ENCODE measurements at regions not wholly inside any gene's neighbourhood (a gene's known extent, or its start where the extent isn't known, plus 50 kb on each side); places are given as distances from the start of the nearest gene placed in this dataset.

DNA sequence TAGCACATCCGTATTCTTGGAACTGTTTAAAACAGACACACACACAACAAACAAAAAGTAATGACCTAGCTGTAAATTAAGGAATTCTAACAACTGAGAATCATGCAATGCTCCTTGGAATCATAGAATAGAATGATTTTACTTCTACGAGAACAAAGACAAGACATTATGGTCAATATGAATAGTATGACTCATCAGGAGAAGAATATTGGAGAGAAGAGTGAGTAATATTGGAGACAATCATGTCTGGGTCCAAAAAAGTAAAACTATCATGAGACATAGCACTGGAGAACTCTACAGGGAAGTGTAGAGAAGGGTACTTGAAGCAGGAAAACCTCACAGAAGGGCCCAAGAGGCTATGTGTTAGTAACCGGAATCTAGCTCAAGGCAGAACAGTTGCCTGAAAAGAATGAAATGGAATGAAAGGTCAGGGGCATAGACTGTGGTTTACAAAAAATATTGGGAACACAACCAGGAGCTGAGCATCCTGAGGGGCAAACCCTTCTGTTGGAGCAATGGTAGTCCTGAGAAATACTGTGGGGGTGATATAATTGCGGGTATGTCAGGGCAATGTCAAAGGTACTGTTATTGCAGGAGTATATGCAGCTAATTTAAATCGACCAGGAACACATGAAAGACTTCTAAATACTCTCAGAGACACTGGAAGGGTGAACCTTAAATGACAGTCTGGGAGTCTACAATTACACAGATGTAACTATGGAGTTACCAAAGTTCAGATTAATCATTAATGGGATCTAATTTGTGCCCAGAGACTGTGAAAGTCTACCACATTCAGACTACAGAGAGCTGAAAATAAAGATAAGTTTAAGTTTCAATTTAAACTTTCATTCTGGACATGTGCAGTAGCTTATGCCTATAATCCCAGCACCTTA lies 201.2 kb downstream of the BCHE start:
- TF ChIP-seq, protein P1, sequence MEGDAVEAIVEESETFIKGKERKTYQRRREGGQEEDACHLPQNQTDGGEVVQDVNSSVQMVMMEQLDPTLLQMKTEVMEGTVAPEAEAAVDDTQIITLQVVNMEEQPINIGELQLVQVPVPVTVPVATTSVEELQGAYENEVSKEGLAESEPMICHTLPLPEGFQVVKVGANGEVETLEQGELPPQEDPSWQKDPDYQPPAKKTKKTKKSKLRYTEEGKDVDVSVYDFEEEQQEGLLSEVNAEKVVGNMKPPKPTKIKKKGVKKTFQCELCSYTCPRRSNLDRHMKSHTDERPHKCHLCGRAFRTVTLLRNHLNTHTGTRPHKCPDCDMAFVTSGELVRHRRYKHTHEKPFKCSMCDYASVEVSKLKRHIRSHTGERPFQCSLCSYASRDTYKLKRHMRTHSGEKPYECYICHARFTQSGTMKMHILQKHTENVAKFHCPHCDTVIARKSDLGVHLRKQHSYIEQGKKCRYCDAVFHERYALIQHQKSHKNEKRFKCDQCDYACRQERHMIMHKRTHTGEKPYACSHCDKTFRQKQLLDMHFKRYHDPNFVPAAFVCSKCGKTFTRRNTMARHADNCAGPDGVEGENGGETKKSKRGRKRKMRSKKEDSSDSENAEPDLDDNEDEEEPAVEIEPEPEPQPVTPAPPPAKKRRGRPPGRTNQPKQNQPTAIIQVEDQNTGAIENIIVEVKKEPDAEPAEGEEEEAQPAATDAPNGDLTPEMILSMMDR (IDR thresholded peaks at IDR 0.05): no peak
- no peak for TF ChIP-seq POLR2A (IDR thresholded peaks at IDR 0.05)
- TF ChIP-seq EP300 (IDR thresholded peaks at IDR 0.05): no peak

Data from ovary (tissue), 3 donors.